T-helper 17 cell (primary cell): ENCODE measurements at regions not wholly inside any gene's neighbourhood (a gene's known extent, or its start where the extent isn't known, plus 50 kb on each side); places are given as distances from the start of the nearest gene placed in this dataset.

Experiments used
- ATAC-seq: fragments of 150-1000 bp; cut with Tn5 transposase; 2 replicates; pipeline ENCODE4 v1.10.0; 2021; ENCODE audit warnings: mild to moderate bottlenecking, moderate library complexity
- DNase-seq, 3 donors: peaks; one replicate each; pipeline versions ENCODE4 v3.0.0 to v3.0.0-alpha.2; 2020 to 2021
- H3K9me3 ChIP-seq: one replicate; pipeline ENCODE4 v1.7.0; 2013; ENCODE audit warnings: low read length, mild to moderate bottlenecking; ENCODE audit not compliant: control insufficient read depth, poor library complexity, severe bottlenecking
- H3K27ac Mint-ChIP-seq: one replicate; pipeline ENCODE4 v1.8.0; 2022; ENCODE audit warnings: mild to moderate bottlenecking, moderate library complexity, mixed read lengths
- H3K27me3 Mint-ChIP-seq: one replicate; pipeline ENCODE4 v1.8.0; 2022; ENCODE audit warnings: mixed read lengths
- H3K36me3 Mint-ChIP-seq: one replicate; pipeline ENCODE4 v1.8.0; 2022; ENCODE audit warnings: low read depth, mixed read lengths
- H3K4me1 Mint-ChIP-seq: one replicate; pipeline ENCODE4 v1.8.0; 2022; ENCODE audit warnings: mild to moderate bottlenecking, mixed read lengths
- H3K4me3 Mint-ChIP-seq: one replicate; pipeline ENCODE4 v1.8.0; 2022; ENCODE audit warnings: mild to moderate bottlenecking, moderate library complexity, mixed read lengths

- H3K27me3 Mint-ChIP-seq = peaks cover 32% of the 10 kb centered on the region
- no peak overlapping the region for H3K4me3 Mint-ChIP-seq
- H3K4me1 Mint-ChIP-seq = no peaks in the 10 kb centered on the region
- H3K27ac Mint-ChIP-seq = no peak overlapping the region
- H3K36me3 Mint-ChIP-seq = no peaks in the 10 kb centered on the region
- DNase-seq = no peak
- no peaks in the 10 kb centered on the region for H3K9me3 ChIP-seq
- no peak for ATAC-seq
These were observed 243.0 kb upstream of the FOXQ1 start for GRCh38 chr6:1068905-1069304.

- no peaks in the 10 kb centered on the region for H3K9me3 ChIP-seq
- DNase-seq (no peak), ATAC-seq (no peak)
- Mint-ChIP-seq H3K27ac (no peak overlapping the region), H3K4me3 (no peak overlapping the region), H3K36me3 (no peaks in the 10 kb centered on the region), H3K27me3 (peaks cover 34% of the 10 kb centered on the region), H3K4me1 (no peaks in the 10 kb centered on the region)
These were observed 243.8 kb upstream of the FOXQ1 start for GRCh38 chr6:1068068-1068467.

- H3K4me3 Mint-ChIP-seq = no peak overlapping the region
- ATAC-seq = no peak
- no peaks in the 10 kb centered on the region for H3K4me1 Mint-ChIP-seq
- no peaks in the 10 kb centered on the region for H3K36me3 Mint-ChIP-seq
- H3K27ac Mint-ChIP-seq = no peak overlapping the region
- H3K27me3 Mint-ChIP-seq = peaks cover 37% of the 10 kb centered on the region
- no peaks in the 10 kb centered on the region for H3K9me3 ChIP-seq
- no peak for DNase-seq
These were observed 244.6 kb upstream of the FOXQ1 start for GRCh38 chr6:1067346-1067745.

- H3K27me3 Mint-ChIP-seq = peaks cover 41% of the 10 kb centered on the region
- H3K4me3 Mint-ChIP-seq = no peak overlapping the region
- peaks cover 2% of the 10 kb centered on the region for H3K9me3 ChIP-seq
- no peaks in the 10 kb centered on the region for H3K36me3 Mint-ChIP-seq
- ATAC-seq (no peak), DNase-seq (no peak)
- H3K27ac Mint-ChIP-seq = no peak overlapping the region
- no peaks in the 10 kb centered on the region for H3K4me1 Mint-ChIP-seq
These were observed 245.3 kb upstream of the FOXQ1 start for GRCh38 chr6:1066449-1067090.

GRCh38 chr6:1065986-1066385 is 245.9 kb upstream of the FOXQ1 start:
- no peak for DNase-seq
- peaks cover 47% of the 10 kb centered on the region for H3K27me3 Mint-ChIP-seq
- H3K9me3 ChIP-seq = peaks cover 2% of the 10 kb centered on the region
- H3K4me3 Mint-ChIP-seq = no peak overlapping the region
- no peak overlapping the region for H3K27ac Mint-ChIP-seq
- H3K36me3 Mint-ChIP-seq = no peaks in the 10 kb centered on the region
- H3K4me1 Mint-ChIP-seq = no peaks in the 10 kb centered on the region
- ATAC-seq = no peak

GRCh38 chr6:1063671-1064355 is 248.1 kb upstream of the FOXQ1 start:
- H3K9me3 ChIP-seq = peaks cover 2% of the 10 kb centered on the region
- Mint-ChIP-seq H3K36me3 (no peaks in the 10 kb centered on the region), H3K27ac (no peak overlapping the region), H3K27me3 (peaks cover 41% of the 10 kb centered on the region), H3K4me3 (no peak overlapping the region), H3K4me1 (peaks cover 2% of the 10 kb centered on the region)
- DNase-seq (no peak), ATAC-seq (no peak)

GRCh38 chr6:1062786-1063545 is 248.9 kb upstream of the FOXQ1 start:
- Mint-ChIP-seq H3K27ac (no peak overlapping the region), H3K4me3 (no peak overlapping the region), H3K4me1 (peaks cover 2% of the 10 kb centered on the region), H3K36me3 (no peaks in the 10 kb centered on the region), H3K27me3 (peaks cover 41% of the 10 kb centered on the region)
- peaks cover 2% of the 10 kb centered on the region for H3K9me3 ChIP-seq
- ATAC-seq = no peak
- DNase-seq = no peak

GRCh38 chr6:1059596-1059995 is 252.3 kb upstream of the FOXQ1 start:
- Mint-ChIP-seq H3K27ac (no peak overlapping the region), H3K4me3 (no peak overlapping the region), H3K27me3 (peaks cover 41% of the 10 kb centered on the region), H3K4me1 (peaks cover 2% of the 10 kb centered on the region), H3K36me3 (no peaks in the 10 kb centered on the region)
- peaks cover 2% of the 10 kb centered on the region for H3K9me3 ChIP-seq
- no peak for ATAC-seq
- DNase-seq = no peak

- no peak overlapping the region for H3K27ac Mint-ChIP-seq
- ATAC-seq (no peak), DNase-seq (no peak)
- H3K4me3 Mint-ChIP-seq = no peak overlapping the region
- H3K36me3 Mint-ChIP-seq = no peaks in the 10 kb centered on the region
- peaks cover 2% of the 10 kb centered on the region for H3K9me3 ChIP-seq
- H3K27me3 Mint-ChIP-seq = peaks cover 25% of the 10 kb centered on the region
- peaks cover 2% of the 10 kb centered on the region for H3K4me1 Mint-ChIP-seq
These were observed 254.3 kb upstream of the FOXQ1 start for GRCh38 chr6:1057490-1058135.

- no peaks in the 10 kb centered on the region for H3K9me3 ChIP-seq
- H3K4me3 Mint-ChIP-seq = no peak overlapping the region
- no peaks in the 10 kb centered on the region for H3K36me3 Mint-ChIP-seq
- H3K27me3 Mint-ChIP-seq = peaks cover 11% of the 10 kb centered on the region
- DNase-seq (no peak), ATAC-seq (no peak)
- no peak overlapping the region for H3K27ac Mint-ChIP-seq
- peaks cover 2% of the 10 kb centered on the region for H3K4me1 Mint-ChIP-seq
These were observed 256.6 kb upstream of the FOXQ1 start for GRCh38 chr6:1055015-1055921.

- Mint-ChIP-seq H3K36me3 (no peaks in the 10 kb centered on the region), H3K4me1 (no peaks in the 10 kb centered on the region), H3K27ac (no peak overlapping the region), H3K27me3 (peaks cover 11% of the 10 kb centered on the region), H3K4me3 (no peak overlapping the region)
- DNase-seq (no peak), ATAC-seq (no peak)
- H3K9me3 ChIP-seq = no peaks in the 10 kb centered on the region
These were observed 257.3 kb upstream of the FOXQ1 start for GRCh38 chr6:1054653-1055014.

- Mint-ChIP-seq H3K27ac (no peak overlapping the region), H3K4me1 (no peaks in the 10 kb centered on the region), H3K36me3 (no peaks in the 10 kb centered on the region), H3K4me3 (no peak overlapping the region), H3K27me3 (peaks cover 11% of the 10 kb centered on the region)
- ATAC-seq = no peak
- H3K9me3 ChIP-seq = no peaks in the 10 kb centered on the region
- DNase-seq = no peak
These were observed 258.3 kb upstream of the FOXQ1 start for GRCh38 chr6:1053586-1053985.
